ENCODE measurements at regions not wholly inside any gene's neighbourhood (a gene's known extent, or its start where the extent isn't known, plus 50 kb on each side); places are given as distances from the start of the nearest gene placed in this dataset.
"Not testable (repeated sequence)": the region's sequence is repeated elsewhere in the genome, so short reads cannot be mapped to it uniquely, and the experiment has no call there.

GRCh38 chr5:174498575-174498974 lies 225.8 kb upstream of the MSX2 start:
- not testable (repeated sequence) for DNase-seq

GRCh38 chr5:174500636-174501035 lies 223.7 kb upstream of the MSX2 start:
- no peak for DNase-seq

- no peak for DNase-seq
These were observed 222.8 kb upstream of the MSX2 start for GRCh38 chr5:174501461-174502069.

GRCh38 chr5:174503086-174503460 lies 221.3 kb upstream of the MSX2 start:
- DNase-seq = no peak

GRCh38 chr5:174503461-174504265 lies 220.7 kb upstream of the MSX2 start:
- DNase-seq = no peak

- DNase-seq = no peak
These were observed 220.1 kb upstream of the MSX2 start for GRCh38 chr5:174504266-174504726.

GRCh38 chr5:174505621-174506020 lies 218.8 kb upstream of the MSX2 start:
- DNase-seq = no peak

- not testable (repeated sequence) for DNase-seq
These were observed 213.5 kb upstream of the MSX2 start for GRCh38 chr5:174510782-174511453.

- no peak for DNase-seq
These were observed 212.6 kb upstream of the MSX2 start for GRCh38 chr5:174511714-174512253.

GRCh38 chr5:174514325-174514724 lies 210.1 kb upstream of the MSX2 start:
- DNase-seq = no peak

GRCh38 chr5:174514983-174515394 lies 209.4 kb upstream of the MSX2 start:
- DNase-seq = no peak

GRCh38 chr5:174516741-174517140 lies 207.6 kb upstream of the MSX2 start:
- no peak for DNase-seq

GRCh38 chr5:174518512-174518911 lies 205.9 kb upstream of the MSX2 start:
- DNase-seq = no peak

GRCh38 chr5:174520420-174521396 lies 203.7 kb upstream of the MSX2 start:
- DNase-seq = no peak

- no peak for DNase-seq
These were observed 202.9 kb upstream of the MSX2 start for GRCh38 chr5:174521449-174521848.

- DNase-seq = no peak
These were observed 201.7 kb upstream of the MSX2 start for GRCh38 chr5:174522480-174523260.

- no peak for DNase-seq
These were observed 200.9 kb upstream of the MSX2 start for GRCh38 chr5:174523311-174524071.

- no peak for DNase-seq
These were observed 200.0 kb upstream of the MSX2 start for GRCh38 chr5:174524351-174524750.

- no peak for DNase-seq
These were observed 198.2 kb upstream of the MSX2 start for GRCh38 chr5:174526177-174526576.

- no peak for DNase-seq
These were observed 196.4 kb upstream of the MSX2 start for GRCh38 chr5:174527916-174528540.

All from NCI-H510A (cell line).